D721Med (cell line): ENCODE measurements at regions not wholly inside any gene's neighbourhood (a gene's known extent, or its start where the extent isn't known, plus 50 kb on each side); places are given as distances from the start of the nearest gene placed in this dataset.

ENCODE experiments used
- DNase-seq: peaks from one replicate; pipeline ENCODE4 v3.0.0; 2011; ENCODE audit warnings: low spot score; ENCODE audit not compliant: insufficient read length
- FAIRE-seq: peaks from 2 replicates; lab custom pipeline; 2011; peaks lifted over from hg19 to GRCh38; lab: Jason Lieb, UNC
- CTCF ChIP-seq: IDR thresholded peaks from 2 replicates; pipeline ENCODE4 v1.5.1; 2012; ENCODE audit warnings: mild to moderate bottlenecking, control low read depth; ENCODE audit not compliant: insufficient read depth; ENCODE audit errors: missing control alignments

GRCh38 chr6:168167431-168168315, 88.7 kb upstream of the FRMD1 start:
- no peak for TF ChIP-seq CTCF
- DNase-seq (no peak), FAIRE-seq (no peak)

- no peak for TF ChIP-seq CTCF
- FAIRE-seq (no peak), DNase-seq (no peak)
These were observed 87.6 kb upstream of the FRMD1 start for GRCh38 chr6:168166627-168167026.

- no peak for TF ChIP-seq CTCF
- no peak for FAIRE-seq
These were observed 86.9 kb upstream of the FRMD1 start for GRCh38 chr6:168165891-168166290.

GRCh38 chr6:168165373-168165772, 86.4 kb upstream of the FRMD1 start:
- FAIRE-seq: no peak
- TF ChIP-seq CTCF: no peak
- DNase-seq: no peak

More at GRCh38 chr6:168165891-168166290, 86.9 kb upstream of the FRMD1 start:
- DNase-seq: no peak

- DNase-seq (no peak), FAIRE-seq (no peak)
- TF ChIP-seq CTCF: no peak
These were observed 85.5 kb upstream of the FRMD1 start for GRCh38 chr6:168164462-168165061.

- DNase-seq: no peak
- FAIRE-seq: no peak
These were observed 84.2 kb upstream of the FRMD1 start for GRCh38 chr6:168163096-168163731.

More at GRCh38 chr6:168163096-168163731, 84.2 kb upstream of the FRMD1 start:
- no peak for TF ChIP-seq CTCF
